GM21515 (cell line): ENCODE measurements at regions not wholly inside any gene's neighbourhood (a gene's known extent, or its start where the extent isn't known, plus 50 kb on each side); places are given as distances from the start of the nearest gene placed in this dataset.

Experiments used
- ATAC-seq: cut with Tn5 transposase; IDR thresholded peaks from one replicate; pipeline ENCODE4 v1.9.1; 2021; ENCODE audit not compliant: unreplicated experiment

DNA sequence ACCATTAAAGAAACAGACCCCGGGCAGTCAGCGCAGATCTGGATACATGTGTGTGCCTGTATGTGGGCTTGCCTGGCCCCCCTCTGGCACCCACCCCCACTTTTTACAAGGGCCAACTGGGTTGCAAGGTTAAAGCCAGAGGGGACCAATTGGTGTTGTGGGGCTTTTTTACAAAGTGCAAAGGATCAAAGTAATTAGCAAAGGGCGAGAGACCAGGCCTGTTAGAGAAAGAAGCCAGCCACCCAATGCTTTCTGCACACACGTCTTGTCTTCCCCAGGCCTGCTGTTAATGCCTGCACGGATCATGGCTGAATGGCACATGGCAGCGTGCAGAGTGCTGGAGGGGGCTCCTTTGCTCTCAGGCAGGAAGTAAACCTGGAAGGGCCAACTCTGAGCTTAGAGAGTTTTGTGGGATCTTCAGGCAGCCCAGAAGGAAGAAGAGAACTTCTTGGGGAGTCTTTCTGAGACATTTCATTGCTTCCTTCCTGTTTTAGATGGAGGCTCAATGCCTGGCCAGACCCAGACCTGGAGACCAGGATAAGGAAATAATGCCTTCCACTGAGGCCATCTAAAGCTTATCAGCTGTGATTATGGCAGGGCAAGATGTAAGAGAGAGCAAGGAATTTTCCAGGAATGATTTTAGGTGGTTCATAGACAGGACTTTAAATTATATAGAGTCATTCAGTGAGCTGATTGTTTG lies 523.4 kb upstream of the TBX3 start:
- ATAC-seq, result no peak

DNA sequence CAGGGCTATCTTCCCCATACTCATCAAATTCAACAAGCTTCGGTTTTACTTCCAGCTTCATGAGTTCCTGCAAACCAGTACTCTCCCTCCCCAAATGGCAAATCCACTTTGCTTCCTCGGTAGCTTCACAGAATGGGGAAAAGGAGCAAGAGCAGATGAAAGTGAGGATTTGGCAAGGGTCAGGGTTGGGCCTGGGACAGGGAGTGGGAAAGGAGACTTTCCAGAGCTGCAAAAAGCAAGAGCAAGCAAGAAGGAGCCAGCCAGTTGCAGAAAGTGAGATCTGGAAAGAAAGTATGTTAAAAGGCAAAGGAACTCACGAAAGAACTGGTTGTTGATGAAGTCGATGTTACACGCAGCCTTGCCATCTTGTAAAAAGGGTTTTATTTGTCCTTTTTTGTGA lies 522.8 kb upstream of the TBX3 start:
- no peak for ATAC-seq

DNA sequence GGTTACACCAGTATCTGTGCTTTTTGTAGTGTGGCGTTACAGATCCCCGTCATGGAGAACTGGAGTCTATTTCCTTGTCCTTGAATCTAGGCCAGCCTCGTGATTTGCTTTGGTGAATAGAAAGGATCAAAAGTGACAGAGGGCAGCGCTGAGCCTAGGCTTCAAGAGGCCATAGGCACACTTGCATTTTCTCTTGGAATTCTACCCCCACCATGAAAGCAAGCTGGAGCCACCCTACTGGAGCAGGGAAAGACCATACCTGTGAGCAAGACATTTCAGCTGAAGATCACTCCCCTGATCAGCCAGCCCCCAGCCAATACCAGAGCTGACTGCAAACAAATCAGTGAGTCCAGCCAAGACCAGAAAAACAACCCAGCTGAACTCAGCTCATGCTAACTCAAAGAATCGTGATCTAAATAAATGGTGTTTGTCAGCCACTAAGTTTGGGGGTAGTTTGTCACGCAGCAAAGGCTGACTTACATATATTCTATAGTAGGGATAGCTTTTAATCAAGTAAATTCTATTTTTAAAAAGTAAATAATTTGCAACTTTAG lies 521.9 kb upstream of the TBX3 start:
- no peak for ATAC-seq

DNA sequence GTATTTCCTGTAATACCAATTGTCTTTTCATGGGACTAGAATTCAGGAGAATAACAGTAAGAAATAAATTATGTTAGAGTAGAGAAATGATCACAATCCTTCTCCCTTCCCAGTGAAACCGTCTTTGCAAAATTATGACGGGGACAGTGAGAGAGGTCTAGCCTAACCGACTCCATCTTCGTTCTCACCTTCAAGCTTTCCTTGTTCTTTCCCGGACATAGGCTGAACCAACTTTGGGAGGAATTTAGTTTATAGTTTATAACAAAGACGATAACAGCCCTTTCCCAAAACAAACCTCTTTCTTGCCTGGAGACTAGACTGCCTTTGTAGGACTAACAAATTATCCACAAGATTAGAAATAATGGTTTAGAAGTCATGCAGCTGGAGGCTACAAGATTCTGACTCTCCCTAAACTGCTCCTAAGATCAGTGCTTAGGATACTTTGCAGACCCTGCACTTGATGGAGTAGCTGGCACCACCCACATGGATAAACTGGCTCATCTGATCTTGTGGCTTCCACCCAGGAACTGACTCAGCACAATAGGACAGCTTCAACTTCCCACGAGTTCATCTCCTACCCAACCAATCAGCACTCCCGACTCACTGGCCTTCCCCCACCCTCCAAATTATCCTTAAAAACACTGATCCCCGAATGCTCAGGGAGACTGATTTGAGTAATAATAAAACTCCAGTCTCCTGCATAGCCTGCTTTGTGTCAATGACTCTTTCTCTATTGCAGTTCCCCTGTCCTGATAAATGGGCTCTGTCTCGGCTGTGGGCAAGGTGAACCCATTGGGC lies 521.2 kb upstream of the TBX3 start:
- ATAC-seq, result no peak

DNA sequence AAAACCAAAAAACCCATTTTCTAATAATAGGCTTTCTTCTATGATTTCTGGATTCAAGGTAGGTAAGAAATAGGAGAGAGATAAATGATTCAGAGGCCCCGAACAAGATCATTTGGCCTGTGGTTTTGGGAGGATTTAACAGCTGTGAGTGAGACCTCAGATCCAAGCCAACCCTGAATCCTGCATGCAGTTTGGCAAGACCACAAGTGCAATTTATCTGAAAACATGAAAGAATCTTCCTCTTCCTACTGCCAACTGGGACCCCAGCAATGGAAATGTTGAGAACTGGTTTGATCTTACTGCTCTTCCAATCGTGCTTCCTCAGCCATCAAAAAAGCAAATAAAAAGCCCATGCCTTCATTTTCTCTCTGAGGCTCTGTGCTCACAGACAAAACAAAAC lies 519.7 kb upstream of the TBX3 start:
- ATAC-seq, result no peak

DNA sequence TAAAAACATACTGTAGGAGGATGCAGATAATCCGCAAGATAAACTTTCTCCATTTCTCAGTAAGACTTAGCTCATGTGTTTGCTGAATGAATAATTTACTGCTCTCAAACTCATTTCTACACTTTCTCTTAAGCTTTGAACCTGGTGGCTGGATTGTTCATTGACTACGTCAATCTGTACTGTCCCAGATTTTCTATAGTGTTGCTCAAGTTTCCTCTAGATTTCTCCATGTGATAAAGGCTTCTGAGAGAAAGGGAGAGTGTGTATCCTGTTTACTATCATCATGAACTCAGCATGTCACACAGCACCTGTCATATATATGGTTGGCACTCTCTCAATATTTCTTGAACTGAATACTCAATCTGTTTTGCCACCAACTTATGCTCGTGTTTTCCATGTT lies 518.0 kb upstream of the TBX3 start:
- ATAC-seq, result no peak

DNA sequence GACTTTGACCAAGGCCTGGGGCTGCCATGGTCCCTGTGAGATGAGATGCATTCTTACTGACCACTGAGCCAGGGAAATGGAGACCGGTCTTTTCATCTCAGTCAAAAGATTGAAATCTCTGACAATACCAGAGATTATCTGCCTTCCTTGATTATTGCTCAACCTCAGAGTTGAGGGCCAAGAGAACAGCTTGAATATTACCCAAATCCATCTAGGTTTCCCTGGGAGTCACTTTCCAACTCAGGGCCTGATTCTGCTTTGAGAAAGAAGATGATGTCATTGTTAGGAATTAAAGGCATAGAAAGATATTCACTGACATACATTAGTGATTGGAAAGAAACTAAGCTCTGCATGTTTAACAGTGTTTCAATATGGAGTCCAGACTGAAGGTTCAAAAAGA lies 515.9 kb upstream of the TBX3 start:
- no peak for ATAC-seq

DNA sequence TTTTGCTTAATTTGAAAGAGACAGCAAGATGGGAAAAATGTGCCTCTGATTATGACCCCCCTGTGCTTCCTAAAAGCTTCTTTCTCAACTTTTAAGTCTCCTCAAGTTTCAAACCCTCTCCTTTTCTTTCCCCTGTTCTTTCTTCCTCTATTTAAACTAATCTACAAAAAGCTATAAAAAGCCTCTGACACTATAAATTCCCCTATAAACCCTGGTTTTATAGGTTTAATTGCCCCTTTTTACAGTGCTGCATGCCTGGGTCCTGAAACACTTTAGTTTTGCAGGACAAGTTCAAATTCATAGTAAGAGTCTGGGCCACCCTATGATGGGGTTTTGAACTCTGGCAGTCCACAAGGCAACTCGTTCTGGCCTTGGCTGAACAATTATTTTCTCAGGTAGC lies 510.9 kb upstream of the TBX3 start:
- ATAC-seq, result no peak

DNA sequence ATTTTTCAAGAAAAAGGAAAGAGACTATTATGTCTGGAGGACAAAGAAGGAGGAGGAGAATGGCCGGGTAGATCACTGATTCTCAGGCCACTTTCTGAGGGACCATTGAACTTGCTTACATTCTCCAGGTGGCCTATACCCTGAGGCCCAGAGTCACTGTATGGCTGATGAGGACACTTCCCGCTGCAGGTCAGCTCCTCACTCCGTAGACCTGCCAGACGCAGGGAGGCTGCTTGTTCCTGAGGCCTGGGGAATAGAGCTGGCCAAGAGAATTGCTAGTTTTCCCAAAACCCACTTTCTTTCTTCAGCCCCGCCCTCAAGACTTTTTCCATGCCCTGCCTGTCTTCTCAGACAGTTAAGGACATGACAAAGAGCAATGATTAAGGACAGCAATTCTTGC lies 510.5 kb upstream of the TBX3 start:
- ATAC-seq, result no peak

DNA sequence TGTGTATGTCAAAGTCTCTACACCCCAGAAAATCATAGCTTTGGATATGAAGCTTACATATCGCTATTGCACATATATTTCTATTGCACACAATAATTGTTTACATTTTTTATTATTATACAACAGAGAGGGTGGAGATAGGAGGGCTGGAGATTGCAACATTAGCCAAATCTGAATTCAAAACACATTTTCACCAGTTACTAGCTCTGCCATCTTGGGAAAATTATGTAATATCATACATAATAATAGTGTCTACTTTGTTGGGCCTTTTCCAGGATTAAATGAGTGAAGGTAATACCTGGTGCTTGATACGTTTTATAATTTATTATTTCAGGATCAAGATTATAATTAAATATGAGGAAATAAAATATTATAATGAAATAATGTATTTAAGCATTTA lies 507.4 kb upstream of the TBX3 start:
- no peak for ATAC-seq

DNA sequence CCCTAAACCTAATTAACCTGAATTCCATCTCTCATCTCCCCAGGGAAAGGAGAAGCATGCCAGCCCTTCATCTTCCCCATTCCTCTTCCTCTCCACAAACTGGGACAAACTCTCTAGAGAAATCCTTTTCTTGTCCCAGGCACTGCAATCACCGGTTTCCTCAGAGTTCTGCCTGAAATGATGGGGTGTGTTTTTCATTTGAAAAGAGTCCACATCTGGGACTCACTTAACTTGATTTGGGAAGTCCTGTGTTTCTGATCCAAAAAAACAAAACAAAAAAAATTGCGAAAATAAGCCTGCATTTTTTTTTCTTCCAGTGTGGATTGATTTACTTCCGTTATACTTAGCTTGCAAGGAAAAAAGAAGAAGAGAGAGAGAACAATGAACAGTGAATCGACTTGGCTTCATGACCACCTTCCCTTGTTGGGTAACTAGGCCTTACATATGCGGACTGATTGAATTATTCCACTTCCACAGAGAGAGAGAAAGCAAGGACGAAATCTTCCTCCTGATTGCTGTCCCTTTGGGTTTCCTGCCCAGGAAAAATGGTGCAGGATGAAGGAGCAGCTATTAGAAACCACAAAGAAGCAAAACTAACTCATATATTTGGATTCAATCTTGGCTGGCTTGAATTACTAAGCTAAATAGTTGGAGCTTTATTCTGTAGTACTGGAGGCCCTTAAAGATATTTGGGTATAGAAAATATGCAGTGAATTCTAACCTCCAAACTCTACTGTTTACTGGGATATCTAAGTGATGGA lies 506.2 kb upstream of the TBX3 start:
- no peak for ATAC-seq

DNA sequence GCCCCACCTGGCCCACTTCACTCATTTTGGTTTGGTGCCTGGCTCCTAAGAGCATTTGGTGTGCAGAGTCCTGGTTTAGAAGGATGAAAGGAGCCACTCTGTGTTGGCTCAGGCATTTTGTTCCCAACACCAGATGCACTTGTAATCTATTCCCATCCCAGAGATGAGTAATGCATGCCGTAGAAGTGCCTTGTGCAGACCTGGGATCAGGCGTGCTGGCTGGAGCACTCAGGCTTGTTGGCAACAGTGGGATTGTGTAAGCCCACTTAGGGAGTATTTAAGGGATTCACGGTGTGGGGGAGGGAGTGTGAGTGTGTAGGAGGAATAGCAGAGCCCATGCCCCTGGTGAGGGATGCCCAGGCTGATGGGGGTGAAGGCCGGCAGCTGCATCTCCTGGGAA lies 501.5 kb upstream of the TBX3 start:
- no peak for ATAC-seq

DNA sequence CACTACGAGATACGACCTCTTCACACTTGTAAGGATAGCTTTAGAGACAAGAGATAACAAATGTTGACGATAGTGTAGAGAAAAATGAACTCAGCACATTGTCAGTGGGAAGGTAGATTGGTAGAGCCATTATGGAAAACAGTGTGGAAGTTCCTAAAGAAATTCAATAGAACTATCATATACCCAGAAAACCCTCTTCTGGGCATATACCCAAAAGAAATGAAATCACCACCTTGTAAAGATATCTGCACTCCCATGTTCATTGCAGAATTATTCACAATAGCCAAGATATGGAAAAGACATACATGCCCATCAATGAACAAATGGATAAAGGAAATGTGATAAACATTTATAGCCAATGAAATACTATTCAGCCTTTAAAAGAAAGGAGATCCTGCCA lies 499.8 kb upstream of the TBX3 start:
- ATAC-seq, result no peak

DNA sequence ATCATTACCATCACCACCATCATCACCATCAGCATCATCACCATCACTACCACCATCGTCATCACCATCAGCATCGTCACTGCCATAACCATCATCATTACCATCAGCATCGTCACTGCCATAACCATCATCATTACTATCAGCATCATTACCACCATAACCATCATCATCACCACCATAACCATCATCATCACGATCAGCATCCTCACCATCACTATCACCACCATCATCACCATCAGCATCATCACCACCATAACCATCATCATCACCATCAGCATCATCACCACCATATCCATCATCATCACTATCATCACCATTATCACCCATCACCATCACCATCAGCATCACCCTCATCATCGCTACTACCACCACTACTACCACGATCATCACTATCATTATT lies 493.9 kb upstream of the TBX3 start:
- ATAC-seq, result no peak

DNA sequence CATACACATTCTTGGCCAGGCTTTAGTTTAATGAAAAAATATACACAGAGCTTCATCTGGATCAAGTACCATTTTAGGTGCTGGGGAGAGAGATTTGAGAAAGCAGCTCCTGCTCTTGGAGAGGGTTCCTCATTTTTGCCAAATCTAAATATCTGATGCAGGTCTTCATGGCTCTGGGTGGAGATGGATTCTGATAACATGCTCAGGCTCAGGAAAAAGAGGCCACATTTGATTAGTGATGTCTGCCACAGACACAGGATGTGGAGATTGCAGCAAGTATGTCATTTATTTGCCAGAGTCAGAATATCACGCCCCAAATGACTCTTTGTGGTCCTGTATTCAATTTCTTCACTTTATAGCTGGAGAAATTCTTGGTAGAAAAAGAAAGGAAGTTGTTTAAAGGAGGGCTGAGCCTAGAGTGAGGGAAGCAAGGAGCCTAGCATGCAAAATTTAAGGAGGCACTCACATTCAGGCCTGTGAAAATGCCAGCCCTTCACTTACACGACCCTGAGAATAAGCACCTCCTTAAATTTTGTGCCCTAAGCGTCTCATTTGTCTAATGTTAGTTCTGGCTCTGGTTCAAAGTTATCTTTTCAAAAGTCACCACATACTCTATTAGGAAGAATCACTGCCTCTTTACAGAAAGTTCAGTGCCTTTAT lies 492.9 kb upstream of the TBX3 start:
- no peak for ATAC-seq

DNA sequence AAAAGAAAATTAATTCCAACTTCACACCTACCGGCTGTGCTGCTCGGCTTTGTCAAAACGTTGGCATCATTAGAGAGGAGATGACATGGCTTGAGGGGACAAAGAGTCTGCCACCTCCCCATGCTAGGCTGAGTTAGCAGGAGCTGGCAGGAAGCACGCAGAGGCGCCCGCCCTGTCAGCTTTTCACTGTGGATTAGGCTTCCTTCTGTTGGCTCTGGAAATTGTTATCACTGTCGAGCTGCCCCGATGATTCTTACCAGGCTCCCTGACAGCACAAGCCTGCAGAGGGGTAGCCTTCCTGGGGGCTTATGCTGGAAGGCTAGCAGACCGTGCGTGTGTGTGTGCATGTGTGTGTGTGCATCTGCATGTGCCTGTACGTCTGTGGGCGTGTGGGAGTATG lies 490.9 kb upstream of the TBX3 start:
- no peak for ATAC-seq

DNA sequence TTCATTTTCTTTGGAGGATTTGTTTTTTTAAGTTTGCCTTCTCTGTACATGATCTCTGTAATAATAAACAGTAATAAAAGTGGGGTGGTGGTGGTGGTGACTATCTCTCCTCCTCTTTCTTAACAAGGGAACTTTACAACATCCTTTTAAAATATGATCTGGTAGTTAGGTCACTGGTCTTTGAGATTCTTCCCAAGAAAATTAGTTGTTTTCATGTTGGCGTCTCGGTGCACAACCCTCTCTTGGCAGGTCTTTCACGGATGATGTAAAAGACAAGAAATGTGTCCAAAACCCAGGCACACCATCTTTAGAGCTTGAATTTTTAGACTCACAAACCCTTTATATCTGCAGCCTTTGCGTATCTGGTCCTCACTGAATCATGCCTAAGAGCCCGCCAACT lies 488.5 kb upstream of the TBX3 start:
- ATAC-seq, result no peak

DNA sequence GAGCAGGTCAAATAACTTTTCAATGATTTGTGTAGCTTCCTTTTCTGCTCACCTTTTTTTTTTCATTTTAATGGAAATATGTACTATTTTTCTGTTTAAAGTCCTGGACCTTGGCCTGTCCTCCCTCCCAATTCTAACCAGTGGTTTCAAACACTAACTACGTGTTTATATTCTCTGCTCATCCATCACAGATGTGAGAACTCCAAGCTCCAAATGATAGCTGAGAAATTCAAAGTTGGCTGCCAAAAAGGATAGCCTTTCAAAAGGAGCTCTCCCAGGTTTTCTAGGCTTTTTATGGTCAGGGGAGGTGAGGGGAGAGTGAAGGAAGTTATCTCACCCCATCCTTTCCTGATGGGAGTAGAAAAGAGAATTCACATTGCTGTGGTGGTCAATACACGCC lies 486.0 kb upstream of the TBX3 start:
- no peak for ATAC-seq

DNA sequence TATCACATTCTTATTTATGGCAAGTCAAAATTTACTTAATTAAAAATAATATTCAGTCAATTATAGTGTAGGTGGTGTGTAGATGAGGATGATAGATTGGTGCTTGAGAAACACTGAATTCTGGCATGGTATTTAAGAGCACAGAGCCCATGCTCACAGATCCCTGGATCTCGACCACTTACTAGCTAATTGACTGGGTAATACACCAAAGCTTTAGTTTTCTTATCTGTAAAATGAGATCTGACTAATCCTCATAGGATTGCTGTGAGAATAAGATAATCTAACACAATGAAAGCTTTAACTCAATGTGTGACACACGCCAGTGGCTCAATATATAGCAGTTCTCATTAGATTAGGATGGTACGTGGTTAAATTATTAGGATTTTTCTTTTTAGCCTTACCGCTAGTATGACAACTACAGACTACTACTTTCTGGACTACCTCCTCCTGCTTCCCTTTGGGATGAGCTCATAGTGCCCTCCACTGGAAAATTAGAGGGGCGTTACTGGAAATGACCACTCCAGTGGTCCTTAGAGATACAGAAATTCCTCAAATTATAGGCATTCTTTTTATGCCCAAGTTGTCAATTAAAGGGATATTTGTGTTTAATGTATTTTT lies 482.8 kb upstream of the TBX3 start:
- no peak for ATAC-seq

DNA sequence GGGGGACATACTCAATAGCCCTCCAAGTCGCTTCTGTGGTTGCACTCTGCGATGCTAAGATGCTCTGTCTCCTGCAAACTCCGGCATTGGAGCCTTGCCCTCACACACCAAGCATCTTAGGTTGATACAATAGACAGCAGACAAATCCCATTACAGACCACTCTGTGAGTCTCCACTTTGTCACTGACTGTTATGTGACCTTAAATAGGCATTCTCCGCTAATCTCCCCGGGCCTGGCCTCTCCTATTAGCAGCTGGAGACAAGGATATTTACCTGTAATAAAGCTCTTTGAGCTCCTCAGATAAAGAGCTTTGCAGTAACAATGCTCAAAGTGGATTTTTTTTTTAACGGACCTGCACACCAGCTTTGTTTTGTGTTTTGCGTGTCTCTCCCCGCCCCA lies 479.7 kb upstream of the TBX3 start:
- no peak for ATAC-seq
